ENCODE measurements at regions not wholly inside any gene's neighbourhood (a gene's known extent, or its start where the extent isn't known, plus 50 kb on each side); places are given as distances from the start of the nearest gene placed in this dataset.

- TF ChIP-seq ZNF335 (tag by site-specific recombination; conservative IDR thresholded peaks at IDR 0.05) = no peak
- TF ChIP-seq ZNF174 (tag by site-specific recombination; IDR thresholded peaks at IDR 0.05) = no peak
- TF ChIP-seq ZNF324 (tag by site-specific recombination; IDR thresholded peaks at IDR 0.05) = no peak
- TF ChIP-seq PRDM2 (tag by site-specific recombination; IDR thresholded peaks at IDR 0.05; ENCODE audit: borderline replicate concordance) = no peak
- no peak for TF ChIP-seq REST (tag by site-specific recombination; IDR thresholded peaks at IDR 0.05)
- no peak for TF ChIP-seq ZNF677 (tag by site-specific recombination; IDR thresholded peaks at IDR 0.05)
- no peak for TF ChIP-seq CTCF (tag by site-specific recombination; IDR thresholded peaks at IDR 0.05)
- no peak for TF ChIP-seq ZBTB1 (tag by site-specific recombination; IDR thresholded peaks at IDR 0.05)
- TF ChIP-seq ZSCAN30 (tag by site-specific recombination; IDR thresholded peaks at IDR 0.05) = no peak
These were observed 250.3 kb downstream of the TTLL2 start for GRCh38 chr6:167575158-167575696.

Data from HEK293 (cell line).